ENCODE measurements at regions not wholly inside any gene's neighbourhood (a gene's known extent, or its start where the extent isn't known, plus 50 kb on each side); places are given as distances from the start of the nearest gene placed in this dataset.

DNA sequence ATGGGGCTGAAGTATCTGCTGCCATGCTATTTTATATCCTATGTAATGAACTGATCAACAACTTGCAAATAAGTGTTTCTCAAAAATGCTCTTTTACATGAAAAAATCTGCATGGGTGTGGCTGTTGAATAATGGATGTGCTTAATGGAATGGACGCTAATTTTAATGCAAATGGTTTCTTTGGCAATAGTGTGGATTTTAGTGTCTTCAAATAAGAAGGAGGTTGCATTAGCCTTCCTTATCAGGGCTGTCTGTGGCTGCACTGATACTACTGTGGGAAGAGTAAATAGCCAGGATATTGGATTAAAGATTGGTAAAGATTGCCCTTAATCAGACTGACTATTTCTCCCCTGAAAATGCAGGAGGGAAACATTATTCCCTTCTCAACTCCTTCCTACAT lies 121.9 kb upstream of the STK32A start:
- TF ChIP-seq EZH2 (IDR thresholded peaks at IDR 0.05) (no peak), FOXP2 (optimal IDR thresholded peaks at IDR 0.05; ENCODE audit: control extremely low read depth, extremely low read length, insufficient read depth) (no peak), POLR2AphosphoS5 (IDR thresholded peaks at IDR 0.05; ENCODE audit: borderline replicate concordance, low read depth, low read length) (no peak)
